ENCODE measurements at regions not wholly inside any gene's neighbourhood (a gene's known extent, or its start where the extent isn't known, plus 50 kb on each side); places are given as distances from the start of the nearest gene placed in this dataset.
"Not testable (repeated sequence)": the region's sequence is repeated elsewhere in the genome, so short reads cannot be mapped to it uniquely, and the experiment has no call there.

DNA sequence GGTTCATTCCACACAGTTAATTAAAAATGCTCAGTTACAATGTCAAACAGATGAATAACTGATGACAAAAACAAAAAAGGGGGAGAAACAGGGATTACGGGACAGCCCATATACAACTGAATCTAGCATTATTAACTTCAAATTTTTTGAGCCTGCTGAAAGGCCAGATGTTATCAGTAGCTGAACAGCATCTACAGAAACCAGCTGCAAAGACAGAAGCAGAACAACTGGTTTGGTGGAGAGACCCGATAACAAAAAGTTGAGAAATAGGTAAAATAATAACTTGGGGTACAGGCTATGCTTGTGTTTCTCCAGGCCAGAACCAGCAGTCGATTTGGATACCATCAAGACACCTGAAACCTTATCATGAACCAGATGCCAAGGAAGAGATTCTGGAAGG lies 109.8 kb downstream of the SEPTIN7 start:
- DNase-seq = not testable (repeated sequence)

DNA sequence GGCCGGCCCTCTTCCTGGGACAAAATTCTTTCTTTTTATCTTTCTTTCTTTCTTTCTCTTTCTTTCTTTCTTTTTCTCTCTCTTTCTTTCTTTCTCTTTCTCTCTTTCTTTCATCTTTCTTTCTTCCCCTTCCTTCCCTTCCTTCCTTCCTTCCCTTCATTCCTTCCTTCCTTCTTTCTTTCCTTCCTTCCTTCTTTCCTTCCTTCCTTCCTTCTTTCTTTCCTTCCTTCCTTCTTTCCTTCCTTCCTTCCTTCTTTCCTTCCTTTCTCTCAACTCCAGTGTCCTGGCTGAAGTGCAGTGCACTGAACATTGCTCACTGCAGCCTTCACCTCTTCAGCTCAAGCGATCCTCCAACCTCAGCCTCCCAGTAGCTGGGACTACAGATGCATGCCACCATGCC lies 112.5 kb downstream of the SEPTIN7 start:
- DNase-seq = not testable (repeated sequence)

DNA sequence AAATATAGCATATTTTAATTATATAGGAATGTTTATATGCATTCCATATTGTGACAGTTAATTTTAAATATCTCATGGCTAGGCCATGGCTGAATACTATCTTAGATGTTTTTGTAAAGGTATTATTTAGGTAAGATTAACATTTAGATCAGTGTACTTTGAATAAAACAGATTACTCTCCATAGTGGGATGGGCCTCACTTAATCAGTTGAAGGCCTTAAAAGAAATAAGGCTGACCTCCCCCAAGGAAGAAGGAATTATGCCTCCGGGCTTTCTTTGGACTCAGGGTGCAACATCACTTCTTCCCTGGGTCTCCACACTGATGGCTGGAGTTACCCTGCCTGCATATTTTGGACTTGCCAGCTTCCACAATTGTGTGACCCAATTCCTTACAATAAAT lies 113.4 kb downstream of the SEPTIN7 start:
- DNase-seq = not testable (repeated sequence)

DNA sequence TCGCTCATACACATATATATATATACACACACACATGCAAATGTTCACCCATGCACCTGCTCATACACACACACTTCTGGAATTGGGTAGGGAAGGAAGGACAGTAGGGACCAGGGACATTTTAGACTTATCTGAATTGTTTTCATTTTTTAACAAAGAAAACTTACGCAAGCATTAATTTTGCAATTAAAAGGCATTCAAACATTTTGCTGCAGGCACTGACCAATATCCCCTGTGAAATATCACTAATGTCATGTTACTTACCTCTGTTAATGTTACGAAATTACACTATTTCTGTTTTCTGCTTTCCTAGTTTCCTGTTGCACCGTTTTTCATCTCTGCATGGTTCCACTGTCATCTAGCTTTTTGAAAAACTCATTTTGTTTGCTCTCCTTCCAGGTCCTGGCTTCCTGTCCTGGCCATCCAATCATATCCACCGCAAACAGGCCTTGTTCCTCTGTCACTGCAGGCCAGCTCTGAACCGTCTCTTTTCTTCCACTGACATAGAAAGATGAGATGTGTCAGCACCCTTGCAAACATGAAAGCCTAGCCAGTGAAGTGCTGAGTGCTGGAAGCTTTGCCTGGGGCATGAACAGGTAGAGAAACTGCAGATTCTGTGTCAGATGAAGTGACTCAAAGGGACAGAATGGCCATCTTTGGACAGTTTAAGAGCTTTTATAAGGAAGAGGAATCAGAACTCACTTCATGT lies 114.5 kb downstream of the SEPTIN7 start:
- DNase-seq = not testable (repeated sequence)

- not testable (repeated sequence) for DNase-seq
Observed at GRCh38 chr7:35918217-35918616, 117.4 kb downstream of the SEPTIN7 start.

DNA sequence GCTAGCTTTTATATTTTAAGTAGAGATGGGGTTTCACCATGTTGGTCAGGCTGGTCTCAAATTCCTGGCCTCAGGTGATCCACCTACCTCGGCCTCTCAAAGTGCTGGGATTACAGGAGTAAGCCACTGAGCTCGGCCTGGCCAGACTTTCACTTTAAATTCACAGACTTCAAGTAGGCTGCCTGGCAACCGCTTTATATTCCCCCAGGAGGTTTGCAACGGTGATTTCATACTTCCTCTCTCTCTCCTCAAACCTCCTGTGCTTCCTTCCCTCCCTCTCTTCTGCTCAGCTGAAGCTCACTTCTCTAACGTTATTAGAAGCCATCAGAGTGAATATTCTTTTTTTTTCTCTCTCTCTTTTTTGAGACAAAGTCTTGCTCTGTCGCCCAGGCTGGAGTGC lies 118.8 kb downstream of the SEPTIN7 start:
- DNase-seq = not testable (repeated sequence)

GRCh38 chr7:35921338-35921737 lies 120.5 kb downstream of the SEPTIN7 start:
- DNase-seq = not testable (repeated sequence)

DNA sequence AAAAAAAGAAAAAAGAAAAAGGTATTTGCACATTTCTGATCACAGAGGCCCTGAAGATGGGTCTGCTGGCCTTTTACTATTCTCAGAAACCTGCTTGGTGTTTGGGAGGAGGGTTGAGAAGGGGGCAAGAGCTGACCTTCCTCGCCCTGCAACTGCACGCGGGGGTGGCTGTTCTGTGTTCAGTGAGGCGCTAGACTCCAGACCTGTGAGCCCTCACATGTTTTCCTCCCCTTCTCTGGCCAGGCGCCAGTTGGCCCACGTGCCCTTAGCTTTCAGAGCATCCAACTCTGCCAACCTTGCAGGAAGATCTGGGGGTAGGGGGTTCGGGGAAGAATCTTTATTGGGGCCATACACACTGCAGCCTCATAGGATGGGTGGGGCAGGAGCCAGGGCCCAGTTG lies 123.8 kb downstream of the SEPTIN7 start:
- DNase-seq = not testable (repeated sequence)

DNA sequence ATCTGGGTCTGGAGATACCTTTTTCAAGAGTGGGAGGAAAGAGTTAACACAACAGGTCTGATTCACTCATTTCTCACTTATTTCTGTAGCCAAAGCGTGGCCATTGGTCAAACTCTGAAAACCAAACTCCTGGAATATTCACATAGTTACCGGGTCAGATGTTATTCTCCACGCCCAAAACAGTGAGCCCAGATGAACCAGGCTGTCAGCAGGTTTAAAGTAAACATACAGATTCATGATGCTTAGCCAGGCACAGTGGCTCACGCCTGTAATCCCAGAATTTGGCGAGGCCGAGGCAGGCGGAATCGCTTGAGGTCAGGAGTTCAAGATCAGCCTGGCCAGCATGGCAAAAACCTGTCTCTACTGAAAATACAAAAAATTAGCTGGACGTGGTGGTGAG lies 126.1 kb downstream of the SEPTIN7 start:
- DNase-seq = not testable (repeated sequence)

GRCh38 chr7:35931134-35931533 lies 130.3 kb downstream of the SEPTIN7 start:
- not testable (repeated sequence) for DNase-seq

GRCh38 chr7:35931551-35931950 lies 130.7 kb downstream of the SEPTIN7 start:
- not testable (repeated sequence) for DNase-seq

DNA sequence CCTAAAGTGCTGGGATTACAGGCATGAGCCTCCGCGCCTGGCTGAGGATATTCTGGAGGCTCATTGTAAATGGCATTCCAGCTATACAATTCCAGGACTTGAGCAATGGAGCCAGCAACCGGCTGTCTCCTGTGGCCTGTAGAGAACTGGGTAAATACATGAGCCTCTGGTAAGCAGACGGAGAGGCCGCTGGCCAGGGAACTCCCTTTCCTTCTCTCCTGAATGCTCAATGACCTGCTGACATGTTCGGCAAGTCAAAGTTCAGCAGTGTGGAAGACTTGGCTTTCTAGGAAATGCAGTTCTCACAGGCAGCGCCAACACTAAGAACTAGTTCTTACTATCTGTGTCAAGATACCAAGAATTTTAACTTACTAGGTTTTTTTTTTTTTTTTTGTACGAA lies 139.8 kb downstream of the SEPTIN7 start:
- not testable (repeated sequence) for DNase-seq

- DNase-seq = not testable (repeated sequence)
Observed at GRCh38 chr7:35945621-35946020, 144.8 kb downstream of the SEPTIN7 start.

DNA sequence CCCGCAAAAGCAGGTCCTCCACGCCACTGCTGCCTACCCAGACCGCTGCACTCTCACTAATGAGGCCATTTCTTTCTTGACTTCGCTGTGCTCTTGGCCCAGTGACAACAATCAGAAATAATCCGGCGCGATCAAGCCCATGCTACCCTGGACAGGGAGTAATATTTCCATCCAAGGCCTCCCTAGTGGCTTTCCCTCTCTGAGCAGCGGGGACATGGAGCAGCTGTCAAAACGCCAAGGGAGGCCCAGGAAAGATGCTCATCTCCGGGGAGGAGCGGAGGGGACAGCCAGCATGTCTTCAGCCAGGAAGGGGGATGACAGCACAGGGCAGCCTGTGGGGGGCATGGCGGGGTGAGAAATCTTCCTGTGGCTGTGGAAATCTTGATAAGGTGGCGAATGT lies 154.9 kb downstream of the SEPTIN7 start:
- not testable (repeated sequence) for DNase-seq

DNA sequence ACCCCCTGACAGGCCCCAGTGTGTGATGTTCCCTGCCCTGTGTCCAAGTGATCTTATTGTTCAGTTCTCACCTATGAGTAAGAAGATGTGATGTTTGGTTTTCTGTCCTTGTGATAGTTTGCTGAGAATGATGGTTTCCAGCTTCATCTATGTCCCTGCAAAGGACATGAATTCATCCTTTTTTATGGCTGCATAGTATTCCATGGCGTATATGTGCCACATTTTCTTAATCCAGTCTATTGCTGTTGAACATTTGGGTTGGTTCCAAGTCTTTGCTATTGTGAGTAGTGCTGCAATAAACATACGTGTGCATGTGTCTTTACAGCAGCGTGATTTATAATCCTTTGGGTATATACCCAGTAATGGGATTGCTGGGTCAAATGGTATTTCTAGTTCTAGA lies 156.1 kb downstream of the SEPTIN7 start:
- DNase-seq = not testable (repeated sequence)

DNA sequence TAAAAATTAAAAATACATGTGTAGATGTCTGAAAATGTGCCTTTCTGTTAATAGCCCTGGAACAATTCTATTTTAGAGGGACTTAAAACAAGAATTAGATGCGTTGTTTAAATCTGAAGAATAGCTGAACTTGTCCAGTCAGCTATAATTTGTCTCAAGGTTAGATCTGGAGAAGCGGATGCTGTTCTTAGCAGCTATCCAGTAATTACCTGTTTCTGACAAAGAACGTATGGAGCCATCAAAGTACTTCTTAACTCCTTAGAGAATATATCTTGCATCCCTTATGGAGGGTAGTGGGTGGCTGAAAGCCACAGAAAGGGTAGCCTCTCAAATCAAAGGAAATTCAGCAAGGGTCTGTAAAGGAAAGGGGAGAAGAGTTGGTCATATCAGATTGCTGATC lies 160.4 kb downstream of the SEPTIN7 start:
- DNase-seq = not testable (repeated sequence)

DNA sequence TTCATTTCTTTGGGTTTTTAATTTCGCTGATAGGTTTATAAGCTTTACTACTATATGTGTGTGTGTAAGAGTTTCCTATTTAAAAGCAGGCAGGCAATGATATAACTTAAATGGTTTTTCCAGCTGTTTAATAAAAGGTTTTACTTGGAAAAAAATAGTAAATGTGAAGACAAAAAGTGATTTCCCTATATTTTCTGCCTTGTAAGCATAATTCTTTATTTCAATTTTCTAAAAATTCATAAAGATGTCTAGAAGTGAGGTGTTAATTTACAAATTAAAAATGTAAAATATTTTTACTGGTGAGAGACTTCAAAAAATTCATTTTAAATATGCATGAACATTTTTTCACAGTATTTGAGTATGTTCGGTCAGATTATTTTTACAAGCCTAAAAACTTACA lies 161.8 kb downstream of the SEPTIN7 start:
- not testable (repeated sequence) for DNase-seq

- DNase-seq = no peak
Observed at GRCh38 chr7:35967366-35968139, 166.7 kb downstream of the SEPTIN7 start.

DNA sequence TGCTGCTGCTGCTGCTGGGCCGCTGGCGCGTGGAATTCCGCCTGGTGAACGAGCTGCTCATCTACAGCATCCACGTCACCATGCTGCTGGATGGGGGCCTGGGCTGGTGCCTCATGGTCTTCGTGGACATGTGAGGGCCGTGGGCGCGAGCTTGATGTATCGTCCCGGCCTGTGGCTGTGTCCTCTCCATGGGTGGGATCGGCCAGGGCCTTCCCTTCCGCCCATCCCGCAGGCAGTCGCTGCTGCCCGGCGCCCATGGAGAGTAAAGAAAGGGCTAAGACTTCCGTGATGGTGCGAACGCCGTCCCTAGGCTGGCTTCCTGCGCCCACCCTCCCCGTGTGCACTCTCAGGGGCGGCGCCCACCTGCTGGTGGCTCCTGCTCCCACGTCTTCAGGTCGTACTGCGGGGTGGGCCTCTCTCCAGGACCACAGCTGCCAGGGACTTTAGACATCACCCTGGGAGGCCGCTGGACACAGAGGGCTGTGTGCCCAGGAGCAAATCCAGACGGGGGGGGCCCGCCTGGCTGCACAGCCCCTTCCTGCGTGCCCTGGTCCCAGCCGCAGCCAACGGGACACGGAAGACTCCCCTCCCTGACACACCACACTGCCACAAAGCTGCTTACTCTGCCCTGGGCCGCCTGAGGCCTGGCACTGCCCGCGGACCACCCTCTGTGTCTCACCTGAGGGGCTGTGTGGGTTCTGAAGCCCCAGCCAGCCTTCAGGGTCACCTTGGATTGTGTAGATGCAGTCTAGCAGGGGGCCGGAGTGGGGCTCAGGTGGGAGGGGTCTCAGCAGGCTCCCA lies 167.5 kb downstream of the SEPTIN7 start:
- no peak for DNase-seq

DNA sequence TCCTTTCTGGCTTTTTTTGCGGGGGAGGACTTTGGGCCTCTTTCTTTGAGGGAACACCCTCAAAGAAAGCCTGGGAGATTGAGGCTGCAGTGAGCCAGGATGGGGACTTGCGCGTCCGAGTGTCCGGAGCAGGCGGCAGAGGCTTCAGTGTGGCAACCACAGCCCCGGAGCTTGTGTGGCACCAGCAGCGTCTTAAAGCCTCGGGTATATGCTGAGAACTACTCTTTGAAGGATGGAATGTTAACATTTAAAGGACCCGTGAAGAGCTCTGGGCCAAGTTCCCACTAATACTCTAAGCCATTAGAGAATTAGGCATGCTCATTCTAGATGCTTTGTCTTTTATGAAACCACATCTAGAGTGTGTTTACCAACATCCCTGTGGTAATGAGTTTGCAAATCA lies 168.2 kb downstream of the SEPTIN7 start:
- DNase-seq = no peak

- DNase-seq = no peak
Observed at GRCh38 chr7:35970458-35970857, 169.6 kb downstream of the SEPTIN7 start.

GRCh38 chr7:35971133-35971891 lies 170.5 kb downstream of the SEPTIN7 start:
- DNase-seq = no peak
